ENCODE measurements at regions not wholly inside any gene's neighbourhood (a gene's known extent, or its start where the extent isn't known, plus 50 kb on each side); places are given as distances from the start of the nearest gene placed in this dataset.
A peak's percentile ranks its signal among the peaks of the same experiment; 100 is the strongest.

DNA sequence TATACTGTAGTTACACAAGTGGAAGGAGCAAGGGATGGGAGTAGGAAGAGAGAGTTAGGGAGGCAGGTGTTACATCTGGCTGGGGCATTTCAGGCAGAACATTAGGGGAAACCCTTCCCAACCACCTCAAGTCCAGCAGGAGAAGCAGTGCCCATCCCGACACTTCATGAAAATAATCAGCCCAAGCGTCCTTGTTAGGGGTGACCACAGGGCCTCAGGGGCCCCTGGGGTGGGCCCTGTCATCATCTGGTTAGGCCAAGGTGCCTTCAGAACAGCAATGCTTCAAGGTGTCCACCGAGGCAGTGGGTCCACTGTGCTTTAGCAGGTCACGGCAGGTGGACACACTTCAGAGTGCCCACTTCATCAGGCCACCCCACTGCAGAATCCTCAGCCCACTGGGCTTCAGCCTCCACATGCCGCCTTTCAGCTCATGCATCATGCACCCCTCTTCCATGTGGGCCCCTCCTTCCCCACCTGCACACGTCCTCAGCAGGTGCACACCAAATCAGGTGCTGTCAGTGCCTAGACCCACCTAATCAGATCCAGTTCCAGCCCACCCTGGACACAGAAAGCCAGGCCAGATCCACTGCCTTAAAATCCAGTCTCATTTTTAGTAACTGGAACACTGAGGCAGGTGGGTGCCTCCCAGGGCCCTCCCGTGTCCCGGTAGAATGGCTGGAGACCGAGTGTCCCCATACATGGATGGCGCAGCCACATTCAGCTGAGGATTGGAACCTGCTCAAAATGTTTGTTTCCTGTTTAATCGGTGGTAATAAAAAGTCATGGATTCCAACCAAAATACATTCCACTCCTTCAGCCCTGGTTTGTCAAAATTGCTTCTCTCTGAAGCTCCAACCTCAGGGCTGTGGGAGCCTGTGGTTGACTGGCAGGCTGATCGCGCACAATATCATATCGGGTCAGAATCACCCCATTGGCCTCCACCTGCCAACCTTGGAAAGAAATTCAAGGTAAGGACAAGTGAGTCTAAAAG lies 99.5 kb downstream of the ANKRD60 start:
- TF ChIP-seq, protein P1, sequence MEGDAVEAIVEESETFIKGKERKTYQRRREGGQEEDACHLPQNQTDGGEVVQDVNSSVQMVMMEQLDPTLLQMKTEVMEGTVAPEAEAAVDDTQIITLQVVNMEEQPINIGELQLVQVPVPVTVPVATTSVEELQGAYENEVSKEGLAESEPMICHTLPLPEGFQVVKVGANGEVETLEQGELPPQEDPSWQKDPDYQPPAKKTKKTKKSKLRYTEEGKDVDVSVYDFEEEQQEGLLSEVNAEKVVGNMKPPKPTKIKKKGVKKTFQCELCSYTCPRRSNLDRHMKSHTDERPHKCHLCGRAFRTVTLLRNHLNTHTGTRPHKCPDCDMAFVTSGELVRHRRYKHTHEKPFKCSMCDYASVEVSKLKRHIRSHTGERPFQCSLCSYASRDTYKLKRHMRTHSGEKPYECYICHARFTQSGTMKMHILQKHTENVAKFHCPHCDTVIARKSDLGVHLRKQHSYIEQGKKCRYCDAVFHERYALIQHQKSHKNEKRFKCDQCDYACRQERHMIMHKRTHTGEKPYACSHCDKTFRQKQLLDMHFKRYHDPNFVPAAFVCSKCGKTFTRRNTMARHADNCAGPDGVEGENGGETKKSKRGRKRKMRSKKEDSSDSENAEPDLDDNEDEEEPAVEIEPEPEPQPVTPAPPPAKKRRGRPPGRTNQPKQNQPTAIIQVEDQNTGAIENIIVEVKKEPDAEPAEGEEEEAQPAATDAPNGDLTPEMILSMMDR (IDR thresholded peaks at IDR 0.05; ENCODE audit: low read depth, low read length) = no peak
- peaks cover 2% of the 10 kb centered on the region for H3K9me3 ChIP-seq (ENCODE audit: severe bottlenecking)
- peak overlapping the region; percentile 25 for H3K4me3 ChIP-seq (ENCODE audit: low read depth, low read length)
- no peak for DNase-seq
- no peaks in the 10 kb centered on the region for H3K27me3 ChIP-seq (ENCODE audit: insufficient read depth, low read depth, severe bottlenecking)
- peak overlapping the region; percentile 54; the same call in 1 of the 2 replicates for H3K27ac ChIP-seq
- H3K36me3 ChIP-seq = no peaks in the 10 kb centered on the region

DNA sequence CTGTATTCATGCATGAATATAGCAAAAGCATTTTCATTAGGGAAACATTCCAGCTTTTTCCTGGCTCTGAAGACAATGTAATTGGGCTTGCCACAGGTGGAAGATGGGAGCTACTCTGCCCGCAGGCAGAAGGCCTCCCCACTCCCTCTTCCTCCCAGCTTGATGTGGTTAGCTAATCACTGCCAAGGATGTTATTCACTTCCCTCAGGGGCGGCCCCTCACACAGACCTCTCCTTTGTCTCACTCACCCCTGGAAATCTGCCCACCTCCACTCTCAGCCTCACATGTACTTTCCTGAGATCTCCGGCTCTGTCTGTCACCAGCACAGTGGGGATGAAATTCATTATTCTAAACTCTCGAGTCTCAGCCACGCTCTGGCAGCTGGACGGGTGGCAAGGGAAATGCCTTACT lies 100.7 kb downstream of the ANKRD60 start:
- TF ChIP-seq, protein P1 (IDR thresholded peaks at IDR 0.05; ENCODE audit: low read depth, low read length) = no peak
- H3K36me3 ChIP-seq = no peaks in the 10 kb centered on the region
- peaks cover 2% of the 10 kb centered on the region for H3K9me3 ChIP-seq (ENCODE audit: severe bottlenecking)
- H3K4me3 ChIP-seq (ENCODE audit: low read depth, low read length) = no peak overlapping the region
- H3K27me3 ChIP-seq (ENCODE audit: insufficient read depth, low read depth, severe bottlenecking) = no peaks in the 10 kb centered on the region
- H3K27ac ChIP-seq = no peak overlapping the region
- DNase-seq = no peak

DNA sequence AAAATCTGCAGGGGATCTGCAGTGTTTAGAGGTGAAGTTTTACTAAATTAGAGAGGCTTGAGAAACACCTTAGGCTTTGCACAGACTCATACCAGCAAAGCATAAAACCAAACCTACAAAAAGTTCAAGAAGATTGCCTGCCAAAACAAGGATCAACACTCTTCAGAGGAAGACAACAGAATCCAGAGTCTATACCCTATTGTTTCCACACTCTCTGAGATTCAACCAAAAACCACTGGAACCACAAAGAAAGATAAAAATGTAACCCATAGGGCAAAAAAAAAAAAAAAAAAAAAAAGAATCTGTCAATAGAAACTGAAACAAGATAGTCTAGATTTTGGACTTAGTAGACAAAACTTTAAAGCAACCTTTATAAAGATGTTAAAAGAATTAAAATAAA lies 102.7 kb downstream of the ANKRD60 start:
- Histone ChIP-seq H3K4me3 (ENCODE audit: low read depth, low read length) (no peak overlapping the region), H3K9me3 (ENCODE audit: severe bottlenecking) (peaks cover 2% of the 10 kb centered on the region), H3K27me3 (ENCODE audit: insufficient read depth, low read depth, severe bottlenecking) (no peaks in the 10 kb centered on the region), H3K36me3 (no peaks in the 10 kb centered on the region), H3K27ac (no peak overlapping the region)
- TF ChIP-seq, protein P1 (IDR thresholded peaks at IDR 0.05; ENCODE audit: low read depth, low read length) = no peak
- no peak for DNase-seq

DNA sequence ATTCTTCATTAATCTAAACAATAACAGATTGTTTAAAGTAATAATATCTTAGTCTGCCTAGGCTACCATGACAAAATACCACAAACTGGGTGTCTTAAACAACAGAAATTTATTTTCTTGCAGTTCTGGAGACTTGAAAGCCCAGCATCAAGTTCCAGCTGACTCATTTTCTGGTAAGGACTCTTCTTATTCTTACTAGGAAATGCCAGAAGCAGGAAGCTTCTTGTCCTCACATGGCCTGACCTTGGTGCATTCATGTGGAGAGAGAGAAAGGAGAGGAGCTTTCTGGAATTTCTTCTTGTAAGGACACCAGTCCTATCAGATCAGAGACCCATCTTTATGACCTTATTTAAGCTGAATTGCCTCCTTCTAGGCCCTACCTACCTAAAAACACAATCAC lies 110.5 kb downstream of the ANKRD60 start:
- no peak for DNase-seq
- no peak overlapping the region for H3K4me3 ChIP-seq (ENCODE audit: low read depth, low read length)
- H3K9me3 ChIP-seq (ENCODE audit: severe bottlenecking) = no peaks in the 10 kb centered on the region
- TF ChIP-seq, protein P1 (IDR thresholded peaks at IDR 0.05; ENCODE audit: low read depth, low read length) = no peak
- H3K27ac ChIP-seq = no peak overlapping the region
- no peaks in the 10 kb centered on the region for H3K27me3 ChIP-seq (ENCODE audit: insufficient read depth, low read depth, severe bottlenecking)
- H3K36me3 ChIP-seq = no peaks in the 10 kb centered on the region

DNA sequence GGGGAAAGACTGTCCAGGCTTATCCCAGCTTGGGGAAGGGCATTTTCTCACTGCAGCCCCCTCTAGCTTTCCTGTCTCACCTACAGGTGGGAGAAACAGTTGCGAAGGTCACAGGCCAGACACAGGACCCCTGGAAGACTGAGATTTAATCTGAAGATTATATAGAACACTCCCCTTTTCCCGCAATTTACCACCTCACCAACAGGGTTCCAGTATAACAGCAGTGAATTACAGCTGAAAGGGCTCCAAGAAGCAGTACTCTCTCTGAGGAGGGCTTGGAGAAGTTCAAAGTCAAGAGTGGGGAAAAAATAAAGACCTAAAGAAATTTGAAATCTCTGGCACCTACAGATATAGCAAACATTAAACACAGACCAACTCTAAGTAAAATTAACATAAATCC lies 111.9 kb downstream of the ANKRD60 start:
- H3K36me3 ChIP-seq = no peaks in the 10 kb centered on the region
- H3K27ac ChIP-seq = no peak overlapping the region
- no peaks in the 10 kb centered on the region for H3K9me3 ChIP-seq (ENCODE audit: severe bottlenecking)
- DNase-seq = no peak
- TF ChIP-seq, protein P1 (IDR thresholded peaks at IDR 0.05; ENCODE audit: low read depth, low read length) = no peak
- no peaks in the 10 kb centered on the region for H3K27me3 ChIP-seq (ENCODE audit: insufficient read depth, low read depth, severe bottlenecking)
- H3K4me3 ChIP-seq (ENCODE audit: low read depth, low read length) = no peak overlapping the region

Data from WERI-Rb-1 (cell line).